Breast epithelium (tissue), 3 donors: ENCODE measurements at regions not wholly inside any gene's neighbourhood (a gene's known extent, or its start where the extent isn't known, plus 50 kb on each side); places are given as distances from the start of the nearest gene placed in this dataset.

Source experiments
- POLR2AphosphoS5 ChIP-seq, 3 donors: sonication (generic); formaldehyde crosslinking; IDR thresholded peaks; one replicate each; pipeline ENCODE4 v1.6.1; 2017; ENCODE audit warnings: antibody characterized with exemption in 3 of 3
- TF ChIP-seq, protein P1 (sequence below), 3 donors: fragments of 450-650 bp; IDR thresholded peaks; one replicate each; pipeline ENCODE4 v1.5.1; 2016 to 2017; ENCODE audit warnings: antibody characterized with exemption in 3 of 3, mild to moderate bottlenecking in 3 of 3, moderate library complexity in 3 of 3

DNA sequence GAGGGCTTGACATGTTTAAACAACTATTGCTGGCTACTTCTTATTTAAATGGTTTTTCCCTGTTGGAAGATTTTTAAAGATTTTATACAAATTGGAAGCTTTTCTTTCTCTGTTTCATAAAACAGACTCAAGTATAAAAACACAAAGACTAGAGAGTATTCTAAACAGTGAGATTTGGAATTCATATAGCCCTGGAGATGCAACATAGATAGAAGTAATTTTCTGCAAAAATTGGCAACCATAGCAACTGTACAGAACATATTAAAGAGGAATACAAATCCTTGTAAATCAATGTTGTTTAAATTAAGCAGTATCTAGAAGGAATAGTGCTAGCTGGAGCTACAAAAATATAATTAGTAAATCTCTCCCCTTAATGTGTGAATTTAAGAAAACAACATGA is 2612.9 kb upstream of the PCDH20 start:
- TF ChIP-seq POLR2AphosphoS5 (IDR thresholded peaks at IDR 0.05): no peak
- TF ChIP-seq, protein P1, sequence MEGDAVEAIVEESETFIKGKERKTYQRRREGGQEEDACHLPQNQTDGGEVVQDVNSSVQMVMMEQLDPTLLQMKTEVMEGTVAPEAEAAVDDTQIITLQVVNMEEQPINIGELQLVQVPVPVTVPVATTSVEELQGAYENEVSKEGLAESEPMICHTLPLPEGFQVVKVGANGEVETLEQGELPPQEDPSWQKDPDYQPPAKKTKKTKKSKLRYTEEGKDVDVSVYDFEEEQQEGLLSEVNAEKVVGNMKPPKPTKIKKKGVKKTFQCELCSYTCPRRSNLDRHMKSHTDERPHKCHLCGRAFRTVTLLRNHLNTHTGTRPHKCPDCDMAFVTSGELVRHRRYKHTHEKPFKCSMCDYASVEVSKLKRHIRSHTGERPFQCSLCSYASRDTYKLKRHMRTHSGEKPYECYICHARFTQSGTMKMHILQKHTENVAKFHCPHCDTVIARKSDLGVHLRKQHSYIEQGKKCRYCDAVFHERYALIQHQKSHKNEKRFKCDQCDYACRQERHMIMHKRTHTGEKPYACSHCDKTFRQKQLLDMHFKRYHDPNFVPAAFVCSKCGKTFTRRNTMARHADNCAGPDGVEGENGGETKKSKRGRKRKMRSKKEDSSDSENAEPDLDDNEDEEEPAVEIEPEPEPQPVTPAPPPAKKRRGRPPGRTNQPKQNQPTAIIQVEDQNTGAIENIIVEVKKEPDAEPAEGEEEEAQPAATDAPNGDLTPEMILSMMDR (IDR thresholded peaks at IDR 0.05): no peak
